ENCODE measurements at regions not wholly inside any gene's neighbourhood (a gene's known extent, or its start where the extent isn't known, plus 50 kb on each side); places are given as distances from the start of the nearest gene placed in this dataset.

- TF ChIP-seq CTCF (IDR thresholded peaks at IDR 0.05) (no peak), ATF1 (CRISPR knock-in tag; IDR thresholded peaks at IDR 0.05) (no peak)
These were observed 76.2 kb downstream of the FAM76B start for GRCh38 chr11:95713428-95713827.

Data from WTC11 (cell line).